HG03565 (cell line): ENCODE measurements at regions not wholly inside any gene's neighbourhood (a gene's known extent, or its start where the extent isn't known, plus 50 kb on each side); places are given as distances from the start of the nearest gene placed in this dataset.
A peak's percentile ranks its signal among the peaks of the same experiment; 100 is the strongest.
"Not testable (repeated sequence)": the region's sequence is repeated elsewhere in the genome, so short reads cannot be mapped to it uniquely, and the experiment has no call there.

Source experiments
- ATAC-seq: cut with Tn5 transposase; IDR thresholded peaks from one replicate; pipeline ENCODE4 v1.9.1; 2021; ENCODE audit warnings: mild to moderate bottlenecking, moderate library complexity; ENCODE audit not compliant: unreplicated experiment

DNA sequence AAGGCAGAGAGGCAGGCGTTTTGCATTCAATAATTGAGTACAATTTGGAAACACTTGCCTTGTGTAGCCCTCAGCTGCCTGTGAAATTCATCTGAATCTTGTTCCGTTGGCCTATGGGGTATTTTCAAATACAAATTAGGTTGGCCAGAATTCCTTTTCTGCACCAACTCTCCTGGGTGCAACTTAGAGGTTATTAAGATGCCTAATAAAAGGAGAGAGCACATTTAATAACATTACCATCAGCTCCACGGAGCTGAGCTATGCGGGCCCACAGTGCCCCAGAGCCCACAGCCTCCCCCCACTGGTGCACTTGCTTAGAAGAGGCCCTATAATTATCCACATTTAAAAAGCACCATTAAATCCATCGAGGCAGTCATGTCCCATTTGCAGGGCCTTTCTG lies 367.6 kb upstream of the CLINT1 start:
- no peak for ATAC-seq

DNA sequence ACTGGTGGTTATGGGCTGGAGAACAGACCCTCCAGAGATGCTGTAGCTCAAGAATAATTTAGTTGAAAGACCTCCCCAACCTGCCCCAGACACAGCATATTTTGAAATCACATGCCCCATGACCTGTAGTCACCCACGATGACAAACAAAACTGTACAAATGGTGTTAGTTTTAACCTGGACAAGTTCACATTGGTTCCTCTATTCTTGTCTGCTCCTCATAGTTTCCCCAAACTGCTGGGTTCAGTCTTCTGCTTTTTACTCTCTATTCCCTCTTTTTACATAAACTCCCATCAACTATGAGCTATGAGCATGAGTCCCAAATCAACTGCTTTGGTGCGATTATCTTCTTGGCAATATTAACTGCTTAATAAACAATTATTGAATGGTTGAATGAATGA lies 365.3 kb upstream of the CLINT1 start:
- ATAC-seq = no peak

DNA sequence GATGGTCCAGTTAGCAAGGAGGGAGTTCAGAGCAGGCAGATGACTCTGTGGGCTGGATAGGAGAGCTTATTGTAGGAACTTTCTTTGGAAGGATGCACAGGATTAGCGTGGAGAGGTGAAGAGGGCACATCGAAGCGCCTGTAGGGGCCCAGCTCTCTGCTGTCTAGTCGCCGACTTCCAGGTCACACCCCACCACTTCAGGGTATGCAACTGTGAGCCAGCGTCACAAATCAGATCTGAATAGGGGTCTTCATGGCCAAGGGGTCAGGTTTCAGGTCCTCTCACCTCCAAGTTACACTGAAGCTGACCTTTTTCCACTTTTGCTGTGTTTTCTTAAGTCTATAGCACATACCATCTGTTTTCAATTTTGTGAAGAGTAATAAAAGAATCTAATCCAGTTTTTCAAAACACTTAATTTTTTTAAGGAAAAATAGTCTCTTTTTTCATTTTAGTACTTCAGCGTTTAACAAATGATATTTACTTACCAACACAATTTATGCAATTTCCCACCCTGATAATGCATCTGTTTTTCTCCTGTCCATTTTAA lies 364.2 kb upstream of the CLINT1 start:
- ATAC-seq = no peak

DNA sequence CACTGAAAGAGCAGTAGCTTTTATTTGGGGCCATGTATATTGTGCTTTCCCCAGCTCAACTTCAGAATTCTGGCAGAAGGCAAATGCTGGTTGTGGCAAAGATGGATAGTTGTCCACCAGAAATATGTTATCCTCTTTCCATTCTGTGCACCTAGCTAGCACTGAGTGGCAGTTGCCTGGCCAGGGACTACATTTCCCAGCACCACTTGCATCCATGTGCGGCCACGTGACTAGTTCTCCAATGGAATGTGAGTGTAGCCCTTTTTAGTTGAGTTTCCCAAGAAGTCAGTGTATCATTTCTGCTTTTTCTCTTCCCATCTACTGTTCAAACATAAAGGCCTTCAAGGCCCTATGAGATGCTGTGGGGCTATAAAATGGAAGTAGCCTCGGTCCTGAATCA lies 354.0 kb upstream of the CLINT1 start:
- no peak for ATAC-seq

DNA sequence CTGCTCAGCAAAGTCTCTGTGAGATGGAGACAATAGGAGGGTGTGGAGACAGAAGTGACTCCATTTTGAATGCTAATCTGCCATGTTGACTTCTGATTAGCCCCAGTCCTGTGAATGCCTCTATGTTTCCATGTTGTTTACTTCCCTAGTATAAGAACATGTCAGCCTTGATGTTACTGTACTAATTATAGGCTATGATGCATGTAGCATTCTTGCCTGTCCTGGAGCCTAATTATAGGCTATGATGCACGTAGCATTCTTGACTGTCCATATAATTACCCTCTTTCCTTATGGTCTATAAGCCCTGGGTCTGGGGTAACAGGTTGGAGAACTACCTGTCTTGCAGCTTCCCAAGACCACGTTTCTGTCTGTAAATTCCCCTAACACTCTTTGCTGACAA lies 353.3 kb upstream of the CLINT1 start:
- no peak for ATAC-seq

DNA sequence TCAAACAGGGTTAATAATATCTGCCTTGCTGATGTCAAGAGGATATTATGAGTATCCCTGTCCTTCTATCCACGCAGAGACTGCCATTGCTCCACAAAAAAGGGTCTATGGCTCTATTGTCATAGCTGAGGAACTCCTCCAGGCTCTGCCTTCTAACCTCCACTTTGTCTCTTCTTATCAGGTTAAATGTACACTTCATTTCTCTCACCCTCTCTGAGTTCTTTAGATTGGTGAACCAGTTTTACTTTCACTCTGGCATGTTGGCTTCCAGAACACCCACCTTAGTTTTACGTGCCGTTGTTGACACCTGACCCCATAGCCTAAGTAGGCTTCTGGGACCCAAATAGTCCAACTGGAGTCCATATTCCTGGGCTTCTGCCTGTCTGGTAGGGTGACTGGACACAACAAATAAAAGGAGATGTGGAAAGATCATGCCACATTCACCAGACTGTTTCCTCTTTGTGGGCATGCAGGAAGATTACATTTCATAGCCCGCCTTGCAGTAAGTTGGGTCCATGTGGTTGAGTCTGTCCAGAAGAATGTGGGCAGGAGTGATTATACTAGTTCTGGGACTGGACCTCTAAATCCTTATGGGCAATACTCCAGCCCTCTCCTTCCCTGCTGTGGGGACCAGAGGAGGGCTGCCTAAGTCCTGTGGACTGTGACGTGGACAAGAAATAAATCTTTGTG lies 350.4 kb upstream of the CLINT1 start:
- no peak for ATAC-seq

DNA sequence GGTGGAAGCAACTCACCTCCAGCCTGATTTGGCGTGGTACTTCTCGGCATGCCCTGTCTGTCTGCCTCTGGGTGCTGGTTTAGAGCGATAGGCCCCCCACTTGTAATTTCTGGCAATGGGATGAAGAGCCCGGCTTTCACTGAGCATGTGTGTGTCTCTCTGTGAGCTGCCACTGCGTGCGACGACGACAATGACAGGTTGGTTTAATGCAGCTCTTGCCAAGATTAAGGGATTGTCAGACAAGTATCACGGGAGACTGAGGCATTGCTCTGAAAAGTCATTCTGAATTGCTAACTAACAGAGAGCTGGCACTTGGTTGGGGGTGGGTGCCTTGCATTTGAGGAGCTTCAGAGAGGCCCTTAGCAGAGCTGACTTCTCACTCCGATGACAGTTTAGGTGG lies 348.8 kb upstream of the CLINT1 start:
- ATAC-seq = no peak

DNA sequence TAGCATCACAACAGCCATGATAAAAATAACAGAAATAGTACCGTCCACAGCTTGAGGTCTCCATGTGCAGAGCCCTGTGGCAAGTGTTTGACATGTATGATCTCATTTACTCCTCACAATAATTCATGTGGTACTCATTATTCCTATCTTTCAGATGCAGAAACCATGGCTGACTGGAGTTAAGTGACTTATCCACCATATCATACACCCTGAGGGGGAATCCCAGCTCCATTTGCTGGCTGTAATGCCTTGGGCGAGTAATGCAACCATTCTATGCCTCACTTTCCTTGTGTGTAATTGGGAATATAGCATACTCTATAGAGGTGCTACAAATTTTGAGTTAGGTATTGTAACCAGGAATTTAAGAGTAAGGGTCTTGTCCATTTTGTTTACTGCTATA lies 347.0 kb upstream of the CLINT1 start:
- ATAC-seq = no peak

DNA sequence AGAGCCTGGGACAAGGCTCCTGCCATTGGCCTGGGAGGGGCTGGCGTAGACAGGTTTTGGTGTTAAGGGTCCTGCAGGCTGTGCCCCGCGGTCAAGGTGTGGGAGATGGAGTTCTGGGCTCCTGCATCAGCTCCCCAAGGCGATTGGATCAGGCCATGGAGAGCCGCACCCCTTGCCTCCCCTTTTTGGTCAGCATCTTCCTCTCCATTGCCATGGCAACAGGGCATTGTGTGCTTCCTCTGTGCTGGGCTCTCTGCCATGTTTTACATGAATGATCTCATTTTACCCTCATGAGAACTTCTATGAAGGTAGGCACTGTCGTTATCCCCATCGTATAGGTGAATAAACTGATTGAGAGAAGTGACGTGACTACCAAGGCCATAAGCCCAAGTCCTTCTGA lies 344.3 kb upstream of the CLINT1 start:
- no peak for ATAC-seq

DNA sequence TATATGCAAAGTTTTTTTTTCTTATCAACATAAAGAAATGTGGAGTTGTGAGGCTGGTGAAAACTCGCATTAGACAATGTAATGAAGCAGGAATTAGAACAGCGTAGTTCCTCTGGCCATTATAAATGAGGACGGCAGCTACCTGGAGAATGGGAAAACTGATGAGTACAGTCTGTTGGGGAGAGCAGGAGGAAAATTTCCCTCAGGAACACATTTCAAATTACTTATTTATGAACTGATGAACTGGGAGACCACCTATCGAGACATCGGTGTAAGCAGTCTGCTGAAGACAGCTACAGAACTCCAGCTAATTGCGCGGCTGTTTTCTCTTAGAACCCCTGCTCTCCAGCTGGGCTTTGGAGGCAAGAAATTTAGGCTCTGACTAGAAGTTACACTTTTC lies 343.9 kb upstream of the CLINT1 start:
- ATAC-seq = no peak

DNA sequence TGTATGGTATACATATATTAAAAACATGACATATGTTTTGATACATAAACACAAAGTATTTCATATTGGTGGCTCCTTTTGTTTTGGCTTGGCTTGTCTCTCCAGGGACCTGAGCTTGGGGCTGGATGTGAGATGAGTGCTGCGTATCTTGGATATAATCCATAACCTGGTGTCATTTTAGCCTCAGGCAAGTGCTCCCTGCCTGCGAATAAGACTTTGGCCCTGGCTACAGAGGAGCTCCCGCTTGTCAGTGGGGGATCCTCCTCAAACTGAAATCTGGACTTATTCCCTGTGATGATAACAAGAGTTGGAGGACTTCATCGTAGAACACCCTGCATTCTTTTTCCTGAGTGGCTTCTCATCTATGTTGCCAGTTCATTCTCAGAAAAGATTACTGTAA lies 341.7 kb upstream of the CLINT1 start:
- ATAC-seq = no peak

DNA sequence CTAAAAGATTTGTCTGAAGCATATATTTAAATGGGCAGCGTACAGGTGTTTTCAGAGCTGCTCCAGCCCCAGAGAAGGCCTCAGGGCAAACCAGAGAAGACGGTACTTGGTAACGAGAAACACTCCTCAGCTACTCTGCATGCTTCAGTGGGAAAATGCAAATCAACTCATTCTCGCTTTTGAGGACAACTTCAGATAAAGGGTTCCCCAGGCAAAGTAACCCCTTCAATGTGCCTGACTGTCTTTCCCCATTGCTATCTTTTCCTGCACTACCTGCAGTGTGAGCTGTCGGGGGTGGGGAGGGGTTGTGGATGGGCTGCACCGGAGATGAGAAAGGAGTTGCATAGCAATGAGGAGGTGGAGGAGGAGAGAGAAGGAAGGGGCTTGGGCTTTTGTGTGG lies 339.7 kb upstream of the CLINT1 start:
- ATAC-seq = peak; percentile 92

DNA sequence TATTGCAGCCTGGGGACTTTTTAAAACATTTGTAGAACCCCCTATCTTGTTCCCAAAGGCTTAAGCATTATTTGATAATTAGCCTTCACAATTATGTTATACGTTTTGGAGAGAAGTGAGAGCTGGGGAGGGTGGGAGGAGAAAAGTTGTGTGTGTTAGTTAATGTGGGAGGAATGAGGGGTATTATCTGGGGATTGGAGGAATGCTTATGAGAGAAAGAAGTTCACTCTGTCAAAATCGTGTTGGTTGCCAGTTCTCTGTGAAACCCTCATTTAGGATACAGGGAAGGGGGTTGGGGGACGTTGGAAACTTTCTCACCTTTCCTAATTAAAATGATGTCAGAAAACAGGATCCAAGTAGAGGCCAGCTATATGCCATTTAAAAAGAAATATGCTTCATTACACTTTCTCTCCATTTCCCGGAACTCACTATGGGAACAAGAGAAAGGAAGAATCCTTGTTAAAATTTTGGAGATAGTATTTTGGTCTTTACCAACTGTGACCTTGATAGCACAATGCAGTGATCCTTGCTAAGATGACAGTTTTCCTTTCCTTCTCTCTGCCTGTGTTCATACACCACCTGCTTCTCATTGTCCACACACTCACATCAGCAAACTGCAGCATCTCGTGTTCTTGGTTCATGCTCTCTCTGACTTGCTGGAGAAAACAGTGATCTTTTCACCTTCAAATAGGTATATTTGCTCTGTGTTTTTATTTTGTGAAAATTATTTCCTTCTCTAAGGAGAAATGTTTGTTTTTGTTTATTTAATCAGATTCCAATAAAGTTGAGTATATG lies 336.7 kb upstream of the CLINT1 start:
- ATAC-seq = no peak

DNA sequence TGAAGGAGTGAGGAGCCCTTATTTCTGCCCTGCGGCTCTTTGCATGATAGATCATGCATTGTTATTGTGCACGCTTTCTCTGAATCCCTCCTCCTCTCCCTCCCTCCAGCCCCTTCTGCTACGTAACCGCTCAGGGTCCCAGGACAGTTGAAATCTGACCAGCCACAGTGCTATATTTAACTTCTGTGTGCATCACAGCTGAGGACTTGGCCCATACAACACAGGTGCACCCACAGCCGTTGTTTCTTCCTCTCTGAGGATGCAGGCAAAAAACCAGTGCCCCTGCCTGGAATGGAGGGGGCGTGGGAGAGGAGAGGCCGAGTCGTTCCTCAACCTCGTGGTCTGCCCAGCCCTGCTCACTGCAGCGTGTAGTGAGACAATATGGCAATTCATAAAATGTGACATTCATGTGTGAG lies 335.6 kb upstream of the CLINT1 start:
- ATAC-seq = no peak

DNA sequence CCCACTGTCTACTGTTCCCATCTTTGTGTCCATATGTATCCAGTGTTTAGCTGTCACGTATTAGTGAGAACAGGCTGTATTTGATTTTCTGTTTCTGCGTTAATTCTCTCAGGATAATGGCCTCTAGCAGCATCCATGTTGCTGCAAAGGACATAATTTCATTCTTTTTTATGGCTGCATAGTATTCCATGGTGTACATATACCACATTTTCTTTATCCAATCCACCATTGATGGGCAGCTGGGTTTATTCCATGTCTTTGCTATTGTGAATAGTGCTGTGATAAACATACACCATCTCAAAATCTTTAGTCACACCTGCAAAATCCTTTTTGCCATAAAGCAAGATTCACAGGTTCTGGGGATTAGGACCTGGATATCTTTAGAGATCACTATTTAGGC lies 334.4 kb upstream of the CLINT1 start:
- not testable (repeated sequence) for ATAC-seq

DNA sequence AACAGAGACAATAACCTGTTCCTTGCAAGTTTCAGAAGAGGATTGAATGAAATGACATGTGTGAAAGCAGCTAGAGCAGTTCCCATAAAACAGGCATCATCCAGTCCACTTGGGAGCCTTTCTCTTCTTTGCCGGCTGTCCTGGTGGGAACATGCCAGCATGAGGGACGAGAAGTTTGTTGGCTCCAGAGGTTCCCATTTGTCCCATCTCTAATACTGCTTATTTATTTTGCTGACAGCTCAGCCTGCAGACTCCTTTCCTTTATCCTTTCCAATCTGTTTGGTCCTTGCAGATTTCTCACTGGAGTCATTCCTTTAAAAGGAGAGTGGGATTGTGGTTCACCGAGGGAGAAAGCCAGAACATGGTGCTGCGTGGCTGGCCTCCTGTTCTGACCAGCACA lies 321.5 kb upstream of the CLINT1 start:
- no peak for ATAC-seq

DNA sequence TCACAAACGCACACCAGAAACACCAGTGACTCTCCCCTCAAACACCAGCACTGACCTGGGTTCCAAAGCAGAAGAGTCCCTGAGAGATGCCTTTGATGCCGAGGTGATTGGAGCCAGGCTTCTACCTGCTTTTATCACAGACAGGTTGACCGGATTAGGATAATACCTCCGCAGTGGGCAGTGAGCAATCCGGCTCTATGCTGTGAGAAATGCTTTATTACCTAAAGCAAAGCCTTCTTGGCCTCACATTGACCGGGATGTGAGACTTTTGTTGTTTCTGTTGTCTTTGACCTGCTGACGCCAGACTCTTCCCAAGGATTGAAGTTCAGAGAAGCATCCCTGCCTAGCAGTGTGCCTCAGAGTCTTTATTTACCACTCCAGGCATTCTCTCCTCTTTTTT lies 320.3 kb upstream of the CLINT1 start:
- ATAC-seq = no peak

DNA sequence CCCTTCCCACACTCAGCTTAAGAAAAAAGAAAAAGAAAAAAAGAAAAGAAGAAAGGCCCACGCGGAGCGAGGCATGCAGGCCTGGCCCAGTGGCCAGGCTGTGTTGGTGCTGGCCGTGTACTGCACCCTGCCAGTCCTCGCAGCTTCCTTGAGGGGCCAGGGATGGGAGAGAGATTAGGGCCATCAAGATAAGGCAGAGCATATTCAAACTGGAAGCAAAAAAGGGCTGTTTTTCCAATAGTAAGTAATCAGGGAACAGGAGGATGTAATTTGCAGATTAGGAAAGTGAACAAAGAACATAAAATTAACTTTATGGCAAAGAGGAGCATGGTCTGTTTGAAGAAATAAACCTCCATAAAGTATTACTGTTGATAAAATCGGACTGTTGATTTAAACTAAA lies 319.6 kb upstream of the CLINT1 start:
- ATAC-seq = no peak

DNA sequence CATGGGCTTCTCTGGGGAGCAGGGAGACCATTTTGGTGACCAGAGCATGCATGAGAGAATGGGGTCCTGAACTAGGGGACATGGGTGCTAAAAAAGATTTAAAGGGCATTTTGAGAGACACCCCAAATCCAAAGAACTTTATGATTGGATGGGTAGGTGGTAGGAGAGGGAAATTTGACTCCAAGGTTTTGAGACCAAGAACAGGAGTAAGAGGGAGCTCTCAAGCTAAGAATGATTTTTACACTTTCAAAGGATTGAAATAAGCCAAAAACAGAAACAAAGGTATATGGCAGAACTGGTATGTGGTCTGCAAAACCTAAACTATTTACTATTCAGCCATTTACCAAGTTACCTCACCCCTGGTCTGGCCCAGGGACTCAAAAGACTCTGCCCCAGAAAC lies 318.2 kb upstream of the CLINT1 start:
- ATAC-seq = no peak

DNA sequence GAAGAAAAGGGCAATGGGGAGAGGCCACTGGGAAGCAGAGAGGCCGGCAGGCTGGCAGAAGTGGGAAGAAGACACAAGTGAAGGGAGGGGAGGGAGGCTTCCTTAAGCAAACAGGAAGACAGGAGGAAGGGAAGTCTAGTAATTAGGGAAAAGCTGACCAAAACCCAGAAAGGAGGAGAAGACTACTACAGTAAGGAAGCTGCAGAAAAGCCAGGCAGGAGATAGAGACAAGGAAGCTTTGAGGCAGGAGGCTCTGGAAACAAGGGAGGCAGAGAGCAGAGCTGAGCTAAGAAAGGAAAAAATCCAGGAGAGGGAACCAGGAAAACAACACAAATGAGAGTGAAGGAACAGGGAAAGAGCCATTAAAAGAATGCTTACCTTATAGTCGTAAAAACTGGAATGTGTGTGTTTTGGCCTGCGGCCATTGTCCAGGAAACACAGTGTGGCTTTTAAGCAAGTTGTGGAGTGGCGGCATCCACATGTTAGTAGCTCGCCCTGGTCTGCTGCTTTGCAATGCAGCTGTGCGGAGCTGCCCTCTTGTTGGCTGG lies 317.1 kb upstream of the CLINT1 start:
- ATAC-seq = no peak

DNA sequence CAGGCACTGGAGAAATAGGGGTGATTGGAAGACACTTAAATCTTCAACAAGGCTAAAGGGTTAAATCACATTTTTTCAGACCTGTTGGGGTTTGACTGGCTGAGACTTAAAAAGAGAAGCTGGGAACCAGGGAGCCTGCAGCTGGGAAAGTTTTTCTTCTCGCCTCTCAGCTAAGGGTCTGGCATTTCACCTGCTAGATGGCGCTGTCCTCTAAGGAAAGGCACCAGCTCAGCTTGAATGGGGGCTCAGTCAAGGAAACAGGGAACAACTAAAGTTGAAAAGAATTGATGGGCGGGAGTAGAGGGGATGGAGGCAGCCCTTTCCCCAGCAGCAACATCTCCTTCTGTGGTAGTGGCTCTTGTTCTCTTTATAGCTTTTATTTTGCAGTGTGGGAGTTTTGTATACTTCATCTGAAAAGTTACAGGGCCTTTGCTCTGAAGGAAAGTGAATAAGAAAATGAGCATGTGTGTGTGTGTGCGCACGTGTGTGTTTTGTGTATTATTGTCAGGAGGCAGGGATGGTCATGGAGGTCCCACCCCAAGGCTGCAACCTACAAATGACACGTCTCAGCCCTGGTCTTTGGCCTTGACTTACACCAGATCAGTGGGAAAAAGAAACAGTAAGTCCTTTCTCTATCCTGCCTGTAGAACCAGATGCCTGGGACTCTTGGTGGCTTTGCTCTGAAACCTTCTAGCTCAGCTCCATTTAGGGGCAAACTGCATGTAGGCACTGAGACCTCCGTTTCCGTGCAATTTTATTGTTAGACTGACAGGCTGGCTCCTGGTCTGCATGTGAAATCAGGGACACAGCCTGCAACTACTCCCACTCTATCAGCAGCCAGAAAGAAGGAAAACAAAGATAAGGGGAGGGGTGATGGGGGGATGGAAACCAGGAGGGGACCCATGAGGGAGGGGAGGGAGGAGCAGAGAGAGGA lies 316.2 kb upstream of the CLINT1 start:
- ATAC-seq = no peak
